Spleen (tissue), 7 donors: ENCODE measurements at regions not wholly inside any gene's neighbourhood (a gene's known extent, or its start where the extent isn't known, plus 50 kb on each side); places are given as distances from the start of the nearest gene placed in this dataset.
"Not testable (repeated sequence)": the region's sequence is repeated elsewhere in the genome, so short reads cannot be mapped to it uniquely, and the experiment has no call there.

Experiments
- POLR2AphosphoS5 ChIP-seq, 3 donors: sonication (generic); formaldehyde crosslinking; IDR thresholded peaks; one replicate each; pipeline ENCODE4 v1.5.1; 2017; ENCODE audit warnings: antibody characterized with exemption in 3 of 3
- TF ChIP-seq, protein P1 (sequence below), 11 experiments: fragments of 200-600 bp in 7 of 11; fragments of 450-650 bp in 4 of 11; sonication (generic) in 4 of 11; IDR thresholded peaks in 8 of 11; conservative IDR thresholded peaks in 3 of 11; 1 replicate in 7 of 11; 2 replicates in 4 of 11; pipeline versions ENCODE4 v1.4.0 to v1.8.0; 2016 to 2021; ENCODE audit warnings: antibody characterized with exemption in 11 of 11, inconsistent platforms in 4 of 11, mild to moderate bottlenecking in 1 of 11
- donor health status: DM: no; HTN: no; CAD: no; lungs with moderate emphysema.
- donor health status: DM: no; HTN: no; CAD: no.
- donor health status: DM: no; HTN: no; CAD: no.

- TF ChIP-seq, protein P1, sequence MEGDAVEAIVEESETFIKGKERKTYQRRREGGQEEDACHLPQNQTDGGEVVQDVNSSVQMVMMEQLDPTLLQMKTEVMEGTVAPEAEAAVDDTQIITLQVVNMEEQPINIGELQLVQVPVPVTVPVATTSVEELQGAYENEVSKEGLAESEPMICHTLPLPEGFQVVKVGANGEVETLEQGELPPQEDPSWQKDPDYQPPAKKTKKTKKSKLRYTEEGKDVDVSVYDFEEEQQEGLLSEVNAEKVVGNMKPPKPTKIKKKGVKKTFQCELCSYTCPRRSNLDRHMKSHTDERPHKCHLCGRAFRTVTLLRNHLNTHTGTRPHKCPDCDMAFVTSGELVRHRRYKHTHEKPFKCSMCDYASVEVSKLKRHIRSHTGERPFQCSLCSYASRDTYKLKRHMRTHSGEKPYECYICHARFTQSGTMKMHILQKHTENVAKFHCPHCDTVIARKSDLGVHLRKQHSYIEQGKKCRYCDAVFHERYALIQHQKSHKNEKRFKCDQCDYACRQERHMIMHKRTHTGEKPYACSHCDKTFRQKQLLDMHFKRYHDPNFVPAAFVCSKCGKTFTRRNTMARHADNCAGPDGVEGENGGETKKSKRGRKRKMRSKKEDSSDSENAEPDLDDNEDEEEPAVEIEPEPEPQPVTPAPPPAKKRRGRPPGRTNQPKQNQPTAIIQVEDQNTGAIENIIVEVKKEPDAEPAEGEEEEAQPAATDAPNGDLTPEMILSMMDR (IDR thresholded peaks at IDR 0.05 in 8 of 11, conservative IDR thresholded peaks at IDR 0.05 in 3 of 11): not testable (repeated sequence)
- TF ChIP-seq POLR2AphosphoS5 (IDR thresholded peaks at IDR 0.05): not testable (repeated sequence)
Observed at GRCh38 chr1:120298487-120298886, 116.3 kb upstream of the NBPF8 start.
